GM18517 (cell line): ENCODE measurements at regions not wholly inside any gene's neighbourhood (a gene's known extent, or its start where the extent isn't known, plus 50 kb on each side); places are given as distances from the start of the nearest gene placed in this dataset.
"Not testable (repeated sequence)": the region's sequence is repeated elsewhere in the genome, so short reads cannot be mapped to it uniquely, and the experiment has no call there.

ENCODE experiments used
- ATAC-seq: cut with Tn5 transposase; IDR thresholded peaks from one replicate; pipeline ENCODE4 v1.9.1; 2021; ENCODE audit warnings: mild to moderate bottlenecking, moderate library complexity; ENCODE audit not compliant: unreplicated experiment

GRCh38 chr4:187467224-187467623, 528.3 kb upstream of the ZFP42 start:
- ATAC-seq = no peak

GRCh38 chr4:187469627-187470026, 525.9 kb upstream of the ZFP42 start:
- no peak for ATAC-seq

- ATAC-seq = no peak
Observed at GRCh38 chr4:187470061-187470460, 525.5 kb upstream of the ZFP42 start.

DNA sequence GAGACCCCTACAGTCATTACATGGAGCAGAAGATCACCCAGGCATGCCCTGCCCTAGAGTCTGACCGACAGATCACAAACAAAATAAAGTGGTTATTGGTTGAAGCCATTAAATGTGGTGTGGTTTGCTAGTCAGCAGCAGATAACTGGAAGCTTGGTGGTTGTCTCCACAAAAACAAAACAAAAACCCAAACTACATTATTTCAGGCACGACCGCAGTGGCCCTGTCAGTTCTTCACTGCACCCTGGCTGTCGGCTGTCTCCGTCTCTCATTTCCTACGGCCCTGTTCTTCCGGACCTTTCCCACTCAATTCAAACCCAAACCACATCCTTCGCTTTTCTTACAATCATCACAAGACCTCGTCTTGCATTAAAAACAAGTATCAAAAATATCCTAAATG, 521.3 kb upstream of the ZFP42 start:
- ATAC-seq = no peak

DNA sequence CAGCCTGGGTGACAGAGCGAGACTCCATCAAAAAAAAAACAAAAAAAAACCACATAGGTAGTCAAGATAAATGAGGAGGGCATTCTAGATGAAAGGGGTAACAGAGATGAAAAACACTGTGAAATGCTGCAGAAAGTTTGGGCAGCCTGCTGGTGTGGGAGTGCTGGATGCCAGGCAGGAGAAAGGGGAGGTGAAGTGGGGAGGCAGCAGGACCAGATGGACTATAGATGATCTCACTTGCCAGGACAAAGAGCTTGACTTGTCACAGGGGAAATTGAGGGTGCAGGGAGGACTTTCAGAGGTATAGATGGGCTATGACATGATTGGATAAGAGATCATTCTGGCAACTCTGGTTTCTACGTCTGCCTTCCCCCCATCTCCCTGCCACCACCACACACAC, 519.7 kb upstream of the ZFP42 start:
- ATAC-seq = no peak

GRCh38 chr4:187477224-187477623, 518.3 kb upstream of the ZFP42 start:
- no peak for ATAC-seq

- no peak for ATAC-seq
Observed at GRCh38 chr4:187478292-187479140, 517.1 kb upstream of the ZFP42 start.

GRCh38 chr4:187479511-187479910, 516.1 kb upstream of the ZFP42 start:
- no peak for ATAC-seq

DNA sequence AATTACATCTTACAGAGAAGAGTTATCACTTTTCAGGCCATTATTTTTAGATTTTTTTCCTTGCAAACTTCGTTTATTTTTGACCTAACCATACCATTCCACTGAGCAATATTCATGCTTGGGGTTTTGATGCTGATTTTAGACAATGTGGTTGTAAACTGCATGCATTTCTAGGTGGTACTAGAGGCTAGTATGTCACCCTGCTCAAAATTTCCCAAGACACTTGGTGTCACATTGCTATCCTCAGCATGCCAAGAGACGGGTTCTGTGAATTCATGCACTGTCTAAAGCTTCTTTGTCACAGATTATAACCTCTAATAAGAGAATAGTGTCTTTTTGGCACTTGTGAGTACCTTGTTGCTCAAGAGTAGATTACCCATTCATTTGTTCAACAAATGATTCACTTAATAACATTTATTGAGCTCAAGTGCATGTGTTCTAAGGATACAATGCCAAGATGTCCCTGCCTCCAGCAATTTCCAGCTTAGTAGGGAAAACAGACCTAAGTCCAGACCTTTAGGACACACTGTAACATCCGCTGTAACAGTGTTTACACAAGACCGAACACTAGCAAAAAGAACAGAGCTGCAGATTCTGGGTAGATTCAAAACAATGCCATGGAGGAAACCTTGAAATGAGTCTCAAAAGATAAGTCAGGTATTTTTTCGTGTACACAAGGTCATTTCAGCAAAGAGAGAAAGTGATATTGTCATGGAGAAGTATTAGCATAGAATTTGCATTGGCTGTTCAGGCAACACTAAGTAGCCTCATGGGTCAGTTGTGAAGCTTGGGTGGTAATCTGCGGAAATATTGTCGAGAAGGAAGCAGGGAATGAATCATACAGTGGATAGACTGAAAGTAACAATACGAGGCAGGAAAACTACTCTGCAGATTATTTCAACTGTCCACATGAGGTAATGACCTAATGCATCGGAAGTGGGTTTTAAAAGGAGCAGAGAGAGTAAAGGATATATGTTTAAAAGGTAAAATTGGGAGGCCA, 515.1 kb upstream of the ZFP42 start:
- no peak for ATAC-seq

GRCh38 chr4:187484186-187484585, 511.4 kb upstream of the ZFP42 start:
- no peak for ATAC-seq

- ATAC-seq = no peak
Observed at GRCh38 chr4:187485676-187486075, 509.9 kb upstream of the ZFP42 start.

DNA sequence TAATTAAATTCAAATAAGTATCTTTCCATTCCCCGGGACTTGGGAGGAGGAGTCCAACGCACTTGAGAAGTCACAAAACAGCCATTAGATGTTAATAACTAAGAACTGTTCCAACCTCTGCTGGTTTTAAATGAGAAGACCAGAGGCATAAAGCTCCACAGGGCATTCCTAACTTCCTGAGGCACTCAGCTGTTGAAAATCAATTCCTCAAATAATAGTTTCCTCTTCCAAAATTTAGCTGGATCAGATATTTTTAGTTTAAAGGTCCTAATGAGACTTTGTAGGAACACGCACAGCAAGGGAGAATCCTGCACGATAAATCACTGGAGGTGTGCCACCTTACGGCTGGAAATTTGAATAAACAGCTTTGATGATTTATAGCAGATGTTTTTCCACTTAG, 504.3 kb upstream of the ZFP42 start:
- ATAC-seq = no peak

DNA sequence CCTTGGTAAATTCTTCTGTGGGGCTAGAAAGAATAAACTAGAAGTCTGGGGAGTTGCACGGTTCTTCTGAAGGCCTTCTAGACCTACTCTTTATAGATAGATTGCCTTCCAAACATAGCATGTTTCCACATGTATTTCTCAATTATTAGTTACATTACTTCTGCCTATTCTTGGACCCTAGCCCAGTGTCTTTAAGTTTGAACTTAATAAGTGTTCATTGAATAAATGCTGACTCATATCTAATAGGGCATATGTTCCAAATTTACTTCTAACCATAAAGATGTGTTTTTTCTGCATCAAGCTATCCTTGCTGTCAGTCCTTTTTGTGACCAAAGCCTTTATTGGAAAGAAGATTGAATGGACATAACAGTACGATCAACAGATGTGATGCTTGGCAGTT, 503.6 kb upstream of the ZFP42 start:
- no peak for ATAC-seq

DNA sequence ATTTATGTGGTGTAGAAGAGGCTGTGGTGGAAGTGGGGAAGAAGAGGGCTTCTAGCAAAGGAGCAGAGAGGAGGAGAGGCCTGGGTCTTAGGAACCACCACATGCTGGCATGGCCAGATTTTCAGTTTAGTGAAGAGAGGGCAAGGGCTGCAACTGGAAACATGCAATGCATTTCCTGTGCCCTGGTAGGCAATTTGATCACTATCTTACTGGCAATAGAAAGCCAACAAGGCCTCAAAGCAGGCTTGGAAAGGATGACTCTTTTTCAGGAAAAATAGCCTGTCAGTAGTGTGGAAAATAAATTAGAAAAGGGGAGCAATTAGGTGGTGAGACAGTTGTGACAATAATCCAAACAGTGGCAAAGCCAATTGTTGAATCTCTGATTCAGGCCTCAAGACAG, 501.9 kb upstream of the ZFP42 start:
- no peak for ATAC-seq

DNA sequence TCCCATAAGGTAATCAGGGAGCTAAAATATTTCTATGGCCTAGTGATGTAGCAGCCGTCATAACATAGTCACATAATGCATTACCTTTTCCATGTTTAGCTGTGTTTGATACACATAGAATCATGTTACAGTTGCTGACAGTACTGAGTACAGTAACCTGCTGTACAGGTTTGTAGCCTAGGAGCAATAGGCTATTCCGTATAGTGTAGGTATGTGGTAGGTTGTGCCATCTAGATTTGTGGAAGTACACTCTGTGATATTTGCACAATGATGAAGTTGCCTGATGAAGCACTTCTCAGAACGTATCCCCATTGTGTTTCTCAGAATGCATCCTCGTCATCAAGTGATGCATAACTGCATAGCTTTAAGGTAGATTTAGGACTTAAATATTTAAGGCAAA, 495.6 kb upstream of the ZFP42 start:
- no peak for ATAC-seq

- no peak for ATAC-seq
Observed at GRCh38 chr4:187500796-187501195, 494.8 kb upstream of the ZFP42 start.

DNA sequence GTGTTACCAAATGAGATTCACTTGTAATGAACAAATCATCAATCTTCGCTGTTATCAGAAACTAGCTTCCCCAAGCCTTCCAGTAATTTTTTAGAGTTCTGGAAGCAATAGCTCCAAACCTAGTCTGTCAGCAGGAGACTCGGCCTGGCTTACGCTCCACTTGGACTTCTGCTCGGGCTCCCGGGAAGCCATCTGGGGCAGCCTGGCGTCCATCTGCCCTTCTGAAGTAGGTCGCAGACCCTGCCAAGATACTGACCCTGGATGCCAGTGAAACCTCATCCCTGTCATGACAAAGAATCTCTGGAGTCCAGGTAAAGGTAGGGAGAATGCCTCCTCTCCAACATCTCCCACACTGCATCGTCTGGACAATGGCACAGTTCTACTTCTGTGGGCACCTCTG, 493.8 kb upstream of the ZFP42 start:
- ATAC-seq = no peak

DNA sequence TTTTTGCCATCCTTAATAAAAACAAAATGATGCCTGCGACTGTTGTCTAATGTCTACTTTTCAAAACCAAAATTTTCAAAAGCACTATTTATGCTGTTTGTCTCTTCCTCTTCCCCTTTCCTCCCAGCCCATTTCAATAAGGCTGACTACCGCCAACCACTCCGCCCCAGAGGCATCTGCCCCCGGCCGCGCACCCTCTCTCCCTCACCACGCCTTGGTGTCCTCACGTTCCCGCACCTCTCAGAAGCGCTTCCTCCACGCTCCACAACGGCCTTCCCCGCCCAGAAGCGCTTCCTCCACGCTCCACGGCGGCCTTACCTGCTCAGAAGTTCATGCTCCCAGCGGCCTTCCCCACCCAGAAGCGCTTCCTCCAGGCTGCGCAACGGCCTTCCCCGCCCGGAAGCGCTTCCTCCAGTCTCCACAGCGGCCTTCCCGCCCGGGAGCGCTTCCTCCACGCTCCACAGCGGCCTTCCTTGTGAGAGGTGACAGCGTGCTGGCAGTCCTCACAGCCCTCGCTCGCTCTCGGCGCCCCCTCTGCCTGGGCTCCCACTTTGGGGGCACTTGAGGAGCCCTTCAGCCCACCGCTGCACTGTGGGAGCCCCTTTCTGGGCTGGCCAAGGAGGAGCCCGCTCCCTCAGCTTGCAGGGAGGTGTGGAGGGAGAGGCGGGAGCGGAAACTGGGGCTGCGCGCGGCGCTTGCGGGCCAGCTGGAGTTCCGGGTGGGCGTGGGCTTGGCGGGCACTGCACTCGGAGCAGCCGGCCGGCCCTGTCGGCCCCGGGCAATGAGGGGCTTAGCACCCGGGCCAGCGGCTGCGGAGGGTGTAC, 490.4 kb upstream of the ZFP42 start:
- no peak for ATAC-seq

- not testable (repeated sequence) for ATAC-seq
Observed at GRCh38 chr4:187505798-187506141, 489.8 kb upstream of the ZFP42 start.

GRCh38 chr4:187516224-187516623, 479.3 kb upstream of the ZFP42 start:
- ATAC-seq = no peak

DNA sequence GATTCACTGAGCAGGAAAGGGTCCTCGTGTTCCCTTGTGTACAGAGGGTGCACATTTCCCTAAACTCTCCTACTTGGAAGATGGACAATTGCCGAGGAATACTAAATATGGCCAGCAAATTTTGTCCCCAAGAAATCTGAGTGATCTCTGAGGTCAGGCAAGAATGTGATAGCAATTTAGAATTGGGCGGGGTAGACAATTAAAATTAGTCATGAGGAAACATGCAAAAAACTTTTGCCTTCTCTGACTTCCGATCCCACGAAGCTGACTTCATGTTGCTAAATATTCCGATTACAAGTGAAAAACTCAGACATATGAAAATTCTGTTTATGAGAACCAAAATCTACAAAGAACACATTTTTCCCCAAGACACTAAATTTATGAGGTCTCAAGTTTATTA, 453.9 kb upstream of the ZFP42 start:
- ATAC-seq = no peak
